Lung (tissue), 11 donors: ENCODE measurements at regions not wholly inside any gene's neighbourhood (a gene's known extent, or its start where the extent isn't known, plus 50 kb on each side); places are given as distances from the start of the nearest gene placed in this dataset.

Experiments
- ATAC-seq: fragments of 200-7000 bp; cut with Tn5 transposase; one replicate; pipeline ENCODE4 v1.9.1; 2020; ENCODE audit warnings: moderate number of reproducible peaks; ENCODE audit not compliant: insufficient read depth, low FRiP score
- DNase-seq, 3 donors: peaks; one replicate each; pipeline ENCODE4 v3.0.0-alpha.2; 2013 to 2017
- H3K27ac ChIP-seq, 2 donors: one replicate each; pipeline ENCODE4 v1.5.1; 2013; ENCODE audit warnings: mild to moderate bottlenecking in 2 of 2, moderate library complexity in 2 of 2, control low read depth in 1 of 2, inconsistent platforms in 1 of 2, low read depth in 1 of 2, low read length in 1 of 2
- H3K27me3 ChIP-seq, 3 donors: one replicate each; pipeline ENCODE4 v1.5.1; 2013; ENCODE audit warnings: low read length in 2 of 3; ENCODE audit not compliant: control insufficient read depth in 3 of 3, insufficient read depth in 3 of 3
- H3K36me3 ChIP-seq, 4 donors: one replicate each; pipeline ENCODE4 v1.5.1; 2013; ENCODE audit warnings: low read length in 4 of 4, mild to moderate bottlenecking in 1 of 4, moderate library complexity in 1 of 4; ENCODE audit not compliant: control insufficient read depth in 4 of 4, insufficient read depth in 4 of 4
- H3K4me1 ChIP-seq, 5 donors: one replicate each; pipeline ENCODE4 v1.5.1; 2013; ENCODE audit warnings: low read length in 5 of 5, mild to moderate bottlenecking in 2 of 5, moderate library complexity in 1 of 5; ENCODE audit not compliant: control insufficient read depth in 5 of 5, insufficient read depth in 5 of 5
- H3K4me3 ChIP-seq: one replicate; pipeline ENCODE4 v1.5.1; 2013; ENCODE audit warnings: mild to moderate bottlenecking, control low read depth, moderate library complexity
- H3K9ac ChIP-seq, 2 donors: one replicate each; pipeline ENCODE4 v1.5.1; 2013; ENCODE audit warnings: low read length in 2 of 2, control low read depth in 1 of 2; ENCODE audit not compliant: insufficient read depth in 1 of 2
- H3K9me3 ChIP-seq, 4 donors: one replicate each; pipeline ENCODE4 v1.5.1; 2013; ENCODE audit warnings: low read length in 3 of 4, mild to moderate bottlenecking in 1 of 4, moderate library complexity in 1 of 4; ENCODE audit not compliant: control insufficient read depth in 4 of 4, insufficient read depth in 3 of 4
- CTCF ChIP-seq: IDR thresholded peaks from 2 replicates; pipeline ENCODE4 v1.5.1; 2012; ENCODE audit warnings: mild to moderate bottlenecking; ENCODE audit errors: control extremely low read depth, extremely low read depth
- WGBS, 2 donors: extraction: QIAGEN DNeasy Blood & Tissue Kit; methylation state at CpG; one replicate each; pipeline ENCODE4 v1.1.7; 2013; 5-methylcytosine and 5-hydroxymethylcytosine counted together
- donor health status: control.
- donor health status: control.
- donor health status: Bipolar disorder and iron deficiency.
- donor health status: healthy.
- donor health status: DM: yes; HTN: yes; CAD: no.

GRCh38 chr13:90003566-90003965, 1343.9 kb upstream of the MIR17HG start:
- no peak overlapping the region for H3K9ac ChIP-seq
- 94 to 95% methylated on average over 3 of the region's 3 CpGs for WGBS, 2 donors
- H3K36me3 ChIP-seq = no peaks in the 10 kb centered on the region
- no peaks in the 10 kb centered on the region for H3K9me3 ChIP-seq
- no peak for TF ChIP-seq CTCF
- DNase-seq = no peak
- H3K27ac ChIP-seq = no peak overlapping the region
- no peak for ATAC-seq
- no peaks in the 10 kb centered on the region for H3K27me3 ChIP-seq
- no peak overlapping the region for H3K4me3 ChIP-seq
- H3K4me1 ChIP-seq = no peaks in the 10 kb centered on the region

GRCh38 chr13:90008707-90009149, 1338.8 kb upstream of the MIR17HG start:
- Histone ChIP-seq H3K9ac (no peak overlapping the region), H3K27me3 (no peaks in the 10 kb centered on the region), H3K27ac (no peak overlapping the region), H3K36me3 (no peaks in the 10 kb centered on the region), H3K4me3 (no peak overlapping the region), H3K9me3 (no peaks in the 10 kb centered on the region), H3K4me1 (no peaks in the 10 kb centered on the region)
- DNase-seq = no peak
- no peak for TF ChIP-seq CTCF
- ATAC-seq = no peak
- WGBS, 2 donors = 71 to 75% methylated on average over 7 of the region's 7 CpGs

- WGBS, 2 donors = 79 to 80% methylated on average over 1 of the region's 1 CpG
These were observed 1333.4 kb upstream of the MIR17HG start for GRCh38 chr13:90014038-90014437.

More at GRCh38 chr13:90014038-90014437, 1333.4 kb upstream of the MIR17HG start:
- TF ChIP-seq CTCF = no peak
- DNase-seq (no peak), ATAC-seq (no peak)
- Histone ChIP-seq H3K4me1 (no peaks in the 10 kb centered on the region), H3K36me3 (no peaks in the 10 kb centered on the region), H3K4me3 (no peak overlapping the region), H3K9me3 (no peaks in the 10 kb centered on the region), H3K27me3 (no peaks in the 10 kb centered on the region), H3K9ac (no peak overlapping the region), H3K27ac (no peak overlapping the region)
